ENCODE measurements at regions not wholly inside any gene's neighbourhood (a gene's known extent, or its start where the extent isn't known, plus 50 kb on each side); places are given as distances from the start of the nearest gene placed in this dataset.
"Not testable (repeated sequence)": the region's sequence is repeated elsewhere in the genome, so short reads cannot be mapped to it uniquely, and the experiment has no call there.

GRCh38 chr6:113788586-113788985 is 68.6 kb upstream of the MARCKS start:
- no peak for DNase-seq

DNA sequence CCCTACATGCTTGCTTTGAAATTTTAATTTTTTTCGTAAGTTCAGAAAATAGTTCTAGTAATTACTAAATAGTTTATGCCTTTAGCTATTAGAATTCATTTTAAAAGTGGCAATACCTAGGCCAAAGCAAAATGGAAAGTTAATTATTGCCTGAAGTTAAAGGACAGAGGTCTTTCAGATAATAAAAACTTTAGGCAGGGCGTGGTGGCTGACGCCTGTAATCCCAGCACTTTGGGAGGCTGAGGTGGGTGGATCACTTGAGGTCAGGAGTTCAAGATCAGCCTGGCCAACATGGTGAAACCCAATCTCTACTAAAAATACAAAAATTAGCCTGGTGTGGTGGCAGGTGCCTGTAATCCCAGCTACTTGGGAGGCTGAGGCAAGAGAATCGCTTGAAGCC is 65.9 kb upstream of the MARCKS start:
- not testable (repeated sequence) for DNase-seq

DNA sequence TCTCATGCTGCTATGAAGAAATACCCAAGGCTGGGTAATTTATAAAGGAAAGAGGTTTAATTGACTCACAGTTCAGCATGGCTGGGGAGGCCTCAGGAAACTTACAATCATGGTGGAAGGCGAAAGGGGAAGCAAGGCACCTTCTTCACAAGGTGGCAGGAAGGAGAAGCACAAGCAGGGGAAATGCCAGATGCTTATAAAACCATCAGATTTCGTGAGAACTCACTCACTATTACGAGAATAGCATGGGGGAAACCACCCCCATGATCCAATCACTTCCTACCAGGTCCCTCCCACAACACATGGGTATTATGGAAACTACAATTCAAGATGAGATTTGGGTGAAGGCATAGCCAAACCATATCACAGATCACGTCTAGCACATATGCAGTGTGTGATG is 61.8 kb upstream of the MARCKS start:
- DNase-seq: not testable (repeated sequence)

DNA sequence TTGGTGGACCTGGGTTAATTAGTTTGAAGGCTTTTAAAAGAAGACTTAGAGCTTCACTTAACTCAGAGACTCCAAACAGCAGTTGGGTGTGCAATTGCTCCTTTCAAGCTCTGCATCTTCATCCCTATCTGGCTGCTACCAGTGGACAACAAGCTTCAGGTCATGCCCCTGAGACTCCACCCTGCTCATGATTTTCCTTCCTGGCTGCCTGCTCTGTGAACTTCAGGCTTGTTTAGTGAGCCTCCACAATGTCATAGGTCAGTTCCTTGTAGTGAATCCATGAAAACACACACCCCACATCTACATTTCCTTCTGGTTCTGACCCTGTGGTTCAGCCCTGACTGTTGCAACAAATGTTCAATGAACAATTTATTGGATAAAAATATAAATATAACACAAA is 61.1 kb upstream of the MARCKS start:
- DNase-seq: no peak

GRCh38 chr6:113802779-113803178 is 54.4 kb upstream of the MARCKS start:
- DNase-seq: no peak

DNA sequence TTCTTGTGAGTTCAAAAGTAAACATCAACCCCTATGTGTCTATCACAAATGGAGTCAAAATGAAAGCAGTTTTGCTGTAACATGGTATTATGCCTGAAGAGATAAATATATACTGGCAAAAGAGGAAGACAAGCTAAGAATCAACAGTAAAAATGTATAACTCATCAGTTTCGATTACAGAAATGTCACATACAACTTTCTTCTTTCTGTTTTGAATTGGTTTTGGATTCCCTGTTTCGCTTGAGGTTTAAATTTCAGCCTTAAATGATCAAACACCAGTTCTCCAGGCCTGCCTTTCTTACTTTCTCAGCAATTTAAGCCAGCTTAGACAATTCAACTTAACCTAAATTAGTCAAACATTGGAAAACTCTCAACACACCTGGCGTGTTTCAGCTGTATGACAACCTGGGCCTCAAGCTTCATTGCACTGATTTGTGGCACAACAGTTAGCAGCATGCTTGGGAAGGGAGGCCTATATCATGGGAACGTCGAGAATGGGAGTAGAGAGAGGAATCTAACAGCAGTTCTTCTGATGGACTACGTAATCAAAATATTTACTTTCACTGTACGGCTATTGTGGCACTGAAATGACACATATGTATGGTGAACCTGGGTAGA is 51.9 kb upstream of the MARCKS start:
- peak; percentile 35 to 74 for DNase-seq

- no peak for DNase-seq
Observed at GRCh38 chr6:113805811-113806495, 51.2 kb upstream of the MARCKS start.

Data from inflammatory macrophage (primary cell).